ENCODE measurements at regions not wholly inside any gene's neighbourhood (a gene's known extent, or its start where the extent isn't known, plus 50 kb on each side); places are given as distances from the start of the nearest gene placed in this dataset.
A peak's percentile ranks its signal among the peaks of the same experiment; 100 is the strongest.

DNA sequence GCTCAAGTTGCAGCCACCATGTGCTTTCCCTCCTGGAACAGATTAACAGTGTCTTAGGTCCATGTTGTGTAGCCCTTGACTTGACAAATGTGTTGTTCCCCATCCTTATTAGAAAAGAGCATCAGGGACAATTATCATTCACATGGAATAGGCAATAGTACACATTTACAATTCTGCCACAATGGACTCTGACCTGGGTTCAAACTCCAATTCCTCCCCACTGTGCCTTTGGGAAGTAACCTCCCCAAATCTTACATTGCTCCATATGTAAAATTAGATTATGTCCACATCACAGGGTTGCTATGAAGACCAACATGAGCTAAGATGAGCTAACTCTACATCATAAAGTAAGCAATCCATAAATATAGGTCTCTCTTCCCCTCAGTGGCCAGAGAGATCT, 193.8 kb downstream of the NRP2 start:
- Mint-ChIP-seq H3K9me3 (peaks cover 3% of the 10 kb centered on the region), H3K27ac (no peak overlapping the region), H3K4me1 (ENCODE audit: low read depth) (no peaks in the 10 kb centered on the region), H3K27me3 (peaks cover 13% of the 10 kb centered on the region), H3K36me3 (ENCODE audit: low read depth) (no peaks in the 10 kb centered on the region), H3K4me3 (no peak overlapping the region)
- TF ChIP-seq, protein P1, sequence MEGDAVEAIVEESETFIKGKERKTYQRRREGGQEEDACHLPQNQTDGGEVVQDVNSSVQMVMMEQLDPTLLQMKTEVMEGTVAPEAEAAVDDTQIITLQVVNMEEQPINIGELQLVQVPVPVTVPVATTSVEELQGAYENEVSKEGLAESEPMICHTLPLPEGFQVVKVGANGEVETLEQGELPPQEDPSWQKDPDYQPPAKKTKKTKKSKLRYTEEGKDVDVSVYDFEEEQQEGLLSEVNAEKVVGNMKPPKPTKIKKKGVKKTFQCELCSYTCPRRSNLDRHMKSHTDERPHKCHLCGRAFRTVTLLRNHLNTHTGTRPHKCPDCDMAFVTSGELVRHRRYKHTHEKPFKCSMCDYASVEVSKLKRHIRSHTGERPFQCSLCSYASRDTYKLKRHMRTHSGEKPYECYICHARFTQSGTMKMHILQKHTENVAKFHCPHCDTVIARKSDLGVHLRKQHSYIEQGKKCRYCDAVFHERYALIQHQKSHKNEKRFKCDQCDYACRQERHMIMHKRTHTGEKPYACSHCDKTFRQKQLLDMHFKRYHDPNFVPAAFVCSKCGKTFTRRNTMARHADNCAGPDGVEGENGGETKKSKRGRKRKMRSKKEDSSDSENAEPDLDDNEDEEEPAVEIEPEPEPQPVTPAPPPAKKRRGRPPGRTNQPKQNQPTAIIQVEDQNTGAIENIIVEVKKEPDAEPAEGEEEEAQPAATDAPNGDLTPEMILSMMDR (IDR thresholded peaks at IDR 0.05), result no peak
- ATAC-seq, result no peak
- intact Hi-C loops (cut with micrococcal nuclease), result no loop called here
- no peak for DNase-seq
- ChIA-PET POLR2A (no interaction called here), CTCF (no interaction called here)

DNA sequence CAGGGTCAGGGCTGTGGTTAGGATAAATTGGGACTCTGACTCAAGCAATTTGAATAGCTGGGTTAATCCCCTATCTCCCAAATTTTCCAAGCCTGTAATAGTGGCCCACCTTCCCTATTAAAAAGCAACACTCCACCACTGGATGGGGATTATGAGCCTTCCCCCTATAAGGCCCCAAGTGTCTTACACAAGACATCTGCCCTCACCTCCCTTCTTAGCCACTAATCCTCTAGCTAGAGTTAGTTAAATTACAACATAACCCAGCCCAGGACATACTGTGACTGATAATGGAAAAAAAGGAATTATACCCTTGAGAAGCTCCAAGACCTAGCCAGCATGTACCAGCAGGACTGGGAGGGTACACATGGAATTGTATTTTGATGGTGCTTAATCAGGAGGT, 190.4 kb downstream of the NRP2 start:
- Mint-ChIP-seq H3K4me3 (no peak overlapping the region), H3K27me3 (peaks cover 11% of the 10 kb centered on the region), H3K36me3 (ENCODE audit: low read depth) (no peaks in the 10 kb centered on the region), H3K9me3 (peaks cover 3% of the 10 kb centered on the region), H3K4me1 (ENCODE audit: low read depth) (peaks cover 14% of the 10 kb centered on the region), H3K27ac (no peak overlapping the region)
- ATAC-seq (no peak), DNase-seq (no peak)
- TF ChIP-seq, protein P1 (IDR thresholded peaks at IDR 0.05), result no peak
- ChIA-PET POLR2A (no interaction called here), CTCF (interaction anchor here (1.1 kb wide), 1 partner anchor 105 kb away, joined by 3 read pairs; no protein-coding TSS in a partner anchor)
- intact Hi-C loops (cut with micrococcal nuclease), result no loop called here

DNA sequence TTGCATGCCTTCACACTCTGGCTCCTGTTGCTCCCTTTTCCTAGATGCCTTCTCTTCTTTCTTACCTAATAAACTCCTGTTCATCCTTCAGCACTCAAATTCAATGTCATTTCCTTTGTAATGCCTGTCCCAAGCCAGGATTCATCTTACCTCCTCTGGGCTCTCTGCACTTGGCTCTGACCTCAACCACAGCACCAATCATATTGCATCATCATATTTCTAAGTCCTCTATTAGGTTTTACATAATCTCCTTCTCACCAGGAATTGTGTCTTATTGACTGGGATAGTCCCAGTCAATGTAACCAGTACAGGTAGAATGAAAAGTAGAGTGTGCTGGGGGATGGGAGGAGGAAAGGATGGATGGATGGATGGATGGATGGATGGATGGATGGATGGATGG, 187.1 kb downstream of the NRP2 start:
- H3K4me1 Mint-ChIP-seq (ENCODE audit: low read depth), result peaks cover 15% of the 10 kb centered on the region
- TF ChIP-seq, protein P1 (IDR thresholded peaks at IDR 0.05), result no peak
- H3K4me3 Mint-ChIP-seq, result no peak overlapping the region
- intact Hi-C loops (cut with micrococcal nuclease), result no loop called here
- H3K9me3 Mint-ChIP-seq, result peaks cover 3% of the 10 kb centered on the region
- peaks cover 18% of the 10 kb centered on the region for H3K27me3 Mint-ChIP-seq
- POLR2A ChIA-PET, result no interaction called here
- no peaks in the 10 kb centered on the region for H3K36me3 Mint-ChIP-seq (ENCODE audit: low read depth)
- CTCF ChIA-PET, result no interaction called here
- ATAC-seq (no peak), DNase-seq (no peak)
- no peak overlapping the region for H3K27ac Mint-ChIP-seq

DNA sequence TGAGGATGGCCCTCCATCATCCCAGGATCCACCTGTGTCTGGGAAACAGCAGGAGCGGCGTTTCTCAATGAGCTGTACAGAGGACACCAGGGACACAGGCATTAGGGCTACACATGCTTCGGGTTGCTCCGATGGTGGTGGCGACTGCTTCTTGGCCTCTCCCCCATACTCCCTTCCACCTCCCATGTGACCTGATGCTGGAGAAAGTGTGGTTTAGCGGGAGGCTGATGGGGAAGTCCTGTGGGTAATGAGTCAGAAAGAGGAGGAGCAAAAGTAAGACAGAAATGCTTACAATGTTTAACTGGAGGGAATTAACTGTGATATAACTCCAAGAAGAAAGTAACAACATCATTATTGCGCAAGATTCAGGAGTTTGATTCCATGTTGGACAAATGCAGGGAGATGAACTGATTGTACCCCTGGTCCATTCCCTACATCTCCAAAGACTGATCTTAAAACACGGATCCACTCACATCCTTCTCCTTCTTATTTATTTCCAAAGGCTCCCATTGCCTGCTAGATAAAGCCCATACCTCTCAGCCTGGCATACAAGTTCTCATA, 186.6 kb downstream of the NRP2 start:
- CTCF ChIA-PET, result no interaction called here
- POLR2A ChIA-PET, result no interaction called here
- Mint-ChIP-seq H3K4me1 (ENCODE audit: low read depth) (peaks cover 15% of the 10 kb centered on the region), H3K4me3 (no peak overlapping the region), H3K36me3 (ENCODE audit: low read depth) (no peaks in the 10 kb centered on the region), H3K9me3 (no peaks in the 10 kb centered on the region), H3K27ac (no peak overlapping the region), H3K27me3 (peaks cover 18% of the 10 kb centered on the region)
- DNase-seq (peak; percentile 77), ATAC-seq (peak; percentile 98)
- intact Hi-C loops (cut with micrococcal nuclease), result no loop called here
- TF ChIP-seq, protein P1 (IDR thresholded peaks at IDR 0.05), result no peak

DNA sequence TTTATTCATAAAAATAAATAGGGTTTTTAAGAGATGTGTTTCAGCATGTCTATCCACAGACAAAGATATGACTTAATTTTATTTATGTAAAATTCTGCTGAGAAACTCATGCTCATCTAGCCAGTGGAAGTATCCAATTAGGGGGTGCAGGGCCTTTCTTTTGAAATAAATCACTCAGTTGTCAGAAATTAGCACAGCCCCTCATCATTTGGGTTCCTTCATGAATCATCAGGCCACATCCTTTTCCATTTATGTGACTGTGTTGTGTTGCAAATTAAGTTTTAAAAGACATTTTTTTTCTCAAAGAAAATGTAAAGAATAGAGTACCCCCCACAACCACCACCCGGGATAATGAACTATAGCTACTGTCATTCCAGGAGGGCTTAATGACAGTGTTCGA, 185.8 kb downstream of the NRP2 start:
- ATAC-seq (peak; percentile 62), DNase-seq (peak; percentile 7)
- intact Hi-C loops (cut with micrococcal nuclease), result no loop called here
- Mint-ChIP-seq H3K4me3 (no peak overlapping the region), H3K36me3 (ENCODE audit: low read depth) (no peaks in the 10 kb centered on the region), H3K27ac (no peak overlapping the region), H3K4me1 (ENCODE audit: low read depth) (peaks cover 15% of the 10 kb centered on the region), H3K27me3 (peaks cover 17% of the 10 kb centered on the region), H3K9me3 (no peaks in the 10 kb centered on the region)
- TF ChIP-seq, protein P1 (IDR thresholded peaks at IDR 0.05), result no peak
- POLR2A ChIA-PET, result no interaction called here
- CTCF ChIA-PET, result no interaction called here
